Glomerular endothelial cell (primary cell): ENCODE measurements at regions not wholly inside any gene's neighbourhood (a gene's known extent, or its start where the extent isn't known, plus 50 kb on each side); places are given as distances from the start of the nearest gene placed in this dataset.
"Not testable (repeated sequence)": the region's sequence is repeated elsewhere in the genome, so short reads cannot be mapped to it uniquely, and the experiment has no call there.

Source experiments
- DNase-seq: peaks from one replicate; pipeline ENCODE4 v3.0.0-alpha.2; 2011; ENCODE audit warnings: low read depth, low spot score; ENCODE audit errors: extremely low read depth

- DNase-seq = no peak
Observed at GRCh38 chr3:107216229-107216628, 161.0 kb upstream of the CCDC54 start.

GRCh38 chr3:107216711-107217110 is 160.5 kb upstream of the CCDC54 start:
- DNase-seq = no peak

GRCh38 chr3:107217172-107217571 is 160.1 kb upstream of the CCDC54 start:
- no peak for DNase-seq

GRCh38 chr3:107218864-107219269 is 158.4 kb upstream of the CCDC54 start:
- DNase-seq = no peak

- DNase-seq = no peak
Observed at GRCh38 chr3:107220538-107220937, 156.7 kb upstream of the CCDC54 start.

GRCh38 chr3:107221856-107222255 is 155.4 kb upstream of the CCDC54 start:
- DNase-seq = no peak

GRCh38 chr3:107222907-107223306 is 154.3 kb upstream of the CCDC54 start:
- no peak for DNase-seq

GRCh38 chr3:107224026-107224596 is 153.1 kb upstream of the CCDC54 start:
- DNase-seq = no peak

GRCh38 chr3:107227091-107227490 is 150.1 kb upstream of the CCDC54 start:
- DNase-seq = no peak

- DNase-seq = not testable (repeated sequence)
Observed at GRCh38 chr3:107233877-107234276, 143.4 kb upstream of the CCDC54 start.

- DNase-seq = no peak
Observed at GRCh38 chr3:107235193-107235927, 141.9 kb upstream of the CCDC54 start.

GRCh38 chr3:107235928-107236315 is 141.3 kb upstream of the CCDC54 start:
- peak; percentile 77 for DNase-seq

- no peak for DNase-seq
Observed at GRCh38 chr3:107236655-107237337, 140.4 kb upstream of the CCDC54 start.

GRCh38 chr3:107238787-107239186 is 138.5 kb upstream of the CCDC54 start:
- no peak for DNase-seq

GRCh38 chr3:107239703-107240102 is 137.5 kb upstream of the CCDC54 start:
- DNase-seq = no peak

- no peak for DNase-seq
Observed at GRCh38 chr3:107240183-107241091, 136.8 kb upstream of the CCDC54 start.

- DNase-seq = no peak
Observed at GRCh38 chr3:107241217-107241616, 136.0 kb upstream of the CCDC54 start.

GRCh38 chr3:107242579-107242978 is 134.7 kb upstream of the CCDC54 start:
- DNase-seq = no peak

GRCh38 chr3:107247116-107247515 is 130.1 kb upstream of the CCDC54 start:
- DNase-seq = no peak

- no peak for DNase-seq
Observed at GRCh38 chr3:107249132-107249531, 128.1 kb upstream of the CCDC54 start.

GRCh38 chr3:107250221-107250620 is 127.0 kb upstream of the CCDC54 start:
- no peak for DNase-seq
